Hypothalamus (tissue), 51 donors: ENCODE measurements at regions not wholly inside any gene's neighbourhood (a gene's known extent, or its start where the extent isn't known, plus 50 kb on each side); places are given as distances from the start of the nearest gene placed in this dataset.

Source experiments
- DNase-seq, 51 donors: peaks; one replicate each; lab custom pipeline; 2025; lab: John Stamatoyannopoulos, UW

GRCh38 chr9:120221844-120222243 lies 358.1 kb downstream of the CDK5RAP2 start:
- DNase-seq = no peak

GRCh38 chr9:120214332-120214731 lies 365.6 kb downstream of the CDK5RAP2 start:
- DNase-seq = no peak

GRCh38 chr9:120212853-120213200 lies 367.1 kb downstream of the CDK5RAP2 start:
- DNase-seq = no peak

- no peak for DNase-seq
Observed at GRCh38 chr9:120212153-120212852, 367.7 kb downstream of the CDK5RAP2 start.

GRCh38 chr9:120210274-120210673 lies 369.7 kb downstream of the CDK5RAP2 start:
- no peak for DNase-seq

- no peak for DNase-seq
Observed at GRCh38 chr9:120202856-120203654, 376.9 kb downstream of the CDK5RAP2 start.

- no peak for DNase-seq
Observed at GRCh38 chr9:120198027-120198426, 381.9 kb downstream of the CDK5RAP2 start.

GRCh38 chr9:120197605-120198004 lies 382.4 kb downstream of the CDK5RAP2 start:
- no peak for DNase-seq

- DNase-seq = no peak
Observed at GRCh38 chr9:120191141-120191540, 388.8 kb downstream of the CDK5RAP2 start.

GRCh38 chr9:120187758-120188157 lies 392.2 kb downstream of the CDK5RAP2 start:
- DNase-seq = no peak

- no peak for DNase-seq
Observed at GRCh38 chr9:120186276-120186675, 393.7 kb downstream of the CDK5RAP2 start.

GRCh38 chr9:120184266-120184665 lies 395.7 kb downstream of the CDK5RAP2 start:
- DNase-seq = no peak

GRCh38 chr9:120183615-120184014 lies 396.4 kb downstream of the CDK5RAP2 start:
- DNase-seq = no peak

- no peak for DNase-seq
Observed at GRCh38 chr9:120182011-120182410, 398.0 kb downstream of the CDK5RAP2 start.

GRCh38 chr9:120177121-120177520 lies 402.8 kb downstream of the CDK5RAP2 start:
- DNase-seq = no peak

- DNase-seq = no peak
Observed at GRCh38 chr9:120175031-120175430, 404.9 kb downstream of the CDK5RAP2 start.

- no peak for DNase-seq
Observed at GRCh38 chr9:120161776-120162175, 418.2 kb downstream of the CDK5RAP2 start.

GRCh38 chr9:120158221-120158620 lies 421.7 kb downstream of the CDK5RAP2 start:
- no peak for DNase-seq

GRCh38 chr9:120156376-120156775 lies 423.6 kb downstream of the CDK5RAP2 start:
- no peak for DNase-seq

- DNase-seq = no peak
Observed at GRCh38 chr9:120153258-120153657, 426.7 kb downstream of the CDK5RAP2 start.

GRCh38 chr9:120152295-120152694 lies 427.7 kb downstream of the CDK5RAP2 start:
- DNase-seq = peak in 16 of 51 donors; percentile 1 to 29 (median 6)

- DNase-seq = peak in 3 of 51 donors; percentile 1
Observed at GRCh38 chr9:120151806-120152205, 428.2 kb downstream of the CDK5RAP2 start.
